Transverse colon (tissue), 4 donors: ENCODE measurements at regions not wholly inside any gene's neighbourhood (a gene's known extent, or its start where the extent isn't known, plus 50 kb on each side); places are given as distances from the start of the nearest gene placed in this dataset.

Source experiments
- DNase-seq: peaks from one replicate; pipeline ENCODE4 v3.0.0-alpha.2; 2019
- H3K27ac ChIP-seq, 4 donors: fragments of 200-600 bp; sonication (generic); 2 replicates each; pipeline ENCODE4 v1.5.1; 2016 to 2018; ENCODE audit warnings: inconsistent platforms in 4 of 4
- H3K27me3 ChIP-seq: fragments of 200-600 bp; sonication (generic); 2 replicates; pipeline ENCODE4 v1.5.1; 2017; ENCODE audit warnings: inconsistent platforms
- H3K36me3 ChIP-seq, 4 donors: fragments of 200-600 bp; sonication (generic); 2 replicates each; pipeline ENCODE4 v1.5.1; 2017 to 2019; ENCODE audit warnings: inconsistent platforms in 4 of 4
- H3K4me1 ChIP-seq, 4 donors: fragments of 200-600 bp; sonication (generic); 2 replicates each; pipeline ENCODE4 v1.5.1; 2017 to 2020; ENCODE audit warnings: inconsistent platforms in 4 of 4
- H3K4me3 ChIP-seq, 4 donors: fragments of 200-600 bp; sonication (generic); 1 replicate in 1 of 4; 2 replicates in 3 of 4; pipeline versions ENCODE4 v1.5.1 to v1.6.1; 2017 to 2019; ENCODE audit warnings: inconsistent platforms in 4 of 4
- H3K9me3 ChIP-seq, 2 donors: fragments of 200-600 bp; sonication (generic); 2 replicates each; pipeline ENCODE4 v1.5.1; 2017 to 2019; ENCODE audit warnings: inconsistent platforms in 2 of 2
- EP300 ChIP-seq: sonication (generic); formaldehyde crosslinking; IDR thresholded peaks from one replicate; pipeline ENCODE4 v1.6.1; 2017; ENCODE audit warnings: antibody characterized with exemption, low read depth
- POLR2A ChIP-seq: fragments of 450-650 bp; IDR thresholded peaks from one replicate; pipeline ENCODE4 v1.6.1; 2016; ENCODE audit warnings: antibody characterized with exemption, mild to moderate bottlenecking, moderate library complexity
- POLR2AphosphoS5 ChIP-seq, 3 donors: sonication (generic); formaldehyde crosslinking; IDR thresholded peaks; one replicate each; pipeline ENCODE4 v1.6.1; 2016; ENCODE audit warnings: antibody characterized with exemption in 3 of 3
- WGBS, 2 donors: methylation state at CpG; one replicate each; pipeline ENCODE4 v1.1.5; 2018; ENCODE audit warnings: low coverage in 1 of 2; 5-methylcytosine and 5-hydroxymethylcytosine counted together
- in situ Hi-C, 4 donors: fragments of 200-750 bp; cut with MboI; loops; one replicate each; pipeline versions ENCODE4 v1.15.0 to v1.15.1; 2017; ENCODE audit warnings: low sequenced_read_pairs in 3 of 4, low pct_ligation_motif_present in 1 of 4, low pct_unique_long_range_greater_than_20kb in 1 of 4
- intact Hi-C: fragments of 100-400 bp; cut with DNase I; formaldehyde crosslinking; loops from one replicate; pipeline ENCODE4 v1.15.1; 2023; ENCODE audit warnings: low total_unique reads
- TF ChIP-seq, protein P1 (sequence below), 5 experiments: fragments of 200-600 bp in 3 of 5; fragments of 450-650 bp in 2 of 5; sonication (generic) in 3 of 5; IDR thresholded peaks; 1 replicate in 2 of 5; 2 replicates in 3 of 5; pipeline ENCODE4 v1.5.1; 2016 to 2017; ENCODE audit warnings: antibody characterized with exemption in 5 of 5, inconsistent platforms in 3 of 5, mild to moderate bottlenecking in 2 of 5, moderate library complexity in 1 of 5

GRCh38 chr4:60500810-60501209 is 699.3 kb upstream of the ADGRL3 start:
- intact Hi-C loops (no loop called here), in situ Hi-C loops (no loop called here)
- Histone ChIP-seq H3K4me3 (no peak overlapping the region), H3K27ac (no peak overlapping the region), H3K4me1 (no peaks in the 10 kb centered on the region), H3K27me3 (no peaks in the 10 kb centered on the region), H3K36me3 (no peaks in the 10 kb centered on the region), H3K9me3 (no peaks in the 10 kb centered on the region)
- no peak for TF ChIP-seq POLR2AphosphoS5 (IDR thresholded peaks at IDR 0.05)
- no peak for TF ChIP-seq EP300
- TF ChIP-seq, protein P1, sequence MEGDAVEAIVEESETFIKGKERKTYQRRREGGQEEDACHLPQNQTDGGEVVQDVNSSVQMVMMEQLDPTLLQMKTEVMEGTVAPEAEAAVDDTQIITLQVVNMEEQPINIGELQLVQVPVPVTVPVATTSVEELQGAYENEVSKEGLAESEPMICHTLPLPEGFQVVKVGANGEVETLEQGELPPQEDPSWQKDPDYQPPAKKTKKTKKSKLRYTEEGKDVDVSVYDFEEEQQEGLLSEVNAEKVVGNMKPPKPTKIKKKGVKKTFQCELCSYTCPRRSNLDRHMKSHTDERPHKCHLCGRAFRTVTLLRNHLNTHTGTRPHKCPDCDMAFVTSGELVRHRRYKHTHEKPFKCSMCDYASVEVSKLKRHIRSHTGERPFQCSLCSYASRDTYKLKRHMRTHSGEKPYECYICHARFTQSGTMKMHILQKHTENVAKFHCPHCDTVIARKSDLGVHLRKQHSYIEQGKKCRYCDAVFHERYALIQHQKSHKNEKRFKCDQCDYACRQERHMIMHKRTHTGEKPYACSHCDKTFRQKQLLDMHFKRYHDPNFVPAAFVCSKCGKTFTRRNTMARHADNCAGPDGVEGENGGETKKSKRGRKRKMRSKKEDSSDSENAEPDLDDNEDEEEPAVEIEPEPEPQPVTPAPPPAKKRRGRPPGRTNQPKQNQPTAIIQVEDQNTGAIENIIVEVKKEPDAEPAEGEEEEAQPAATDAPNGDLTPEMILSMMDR (IDR thresholded peaks at IDR 0.05), result no peak
- TF ChIP-seq POLR2A, result no peak
- WGBS, 2 donors, result 56 to 67% methylated on average over 1 of the region's 1 CpG
- DNase-seq, result no peak

- Histone ChIP-seq H3K4me1 (no peaks in the 10 kb centered on the region), H3K36me3 (no peaks in the 10 kb centered on the region), H3K9me3 (no peaks in the 10 kb centered on the region), H3K4me3 (no peak overlapping the region), H3K27ac (no peak overlapping the region), H3K27me3 (no peaks in the 10 kb centered on the region)
- in situ Hi-C loops (no loop called here), intact Hi-C loops (no loop called here)
- no peak for DNase-seq
- TF ChIP-seq, protein P1 (IDR thresholded peaks at IDR 0.05), result no peak
- TF ChIP-seq POLR2A, result no peak
- no peak for TF ChIP-seq POLR2AphosphoS5 (IDR thresholded peaks at IDR 0.05)
- no peak for TF ChIP-seq EP300
These were observed 697.4 kb upstream of the ADGRL3 start for GRCh38 chr4:60502733-60503132.

DNA sequence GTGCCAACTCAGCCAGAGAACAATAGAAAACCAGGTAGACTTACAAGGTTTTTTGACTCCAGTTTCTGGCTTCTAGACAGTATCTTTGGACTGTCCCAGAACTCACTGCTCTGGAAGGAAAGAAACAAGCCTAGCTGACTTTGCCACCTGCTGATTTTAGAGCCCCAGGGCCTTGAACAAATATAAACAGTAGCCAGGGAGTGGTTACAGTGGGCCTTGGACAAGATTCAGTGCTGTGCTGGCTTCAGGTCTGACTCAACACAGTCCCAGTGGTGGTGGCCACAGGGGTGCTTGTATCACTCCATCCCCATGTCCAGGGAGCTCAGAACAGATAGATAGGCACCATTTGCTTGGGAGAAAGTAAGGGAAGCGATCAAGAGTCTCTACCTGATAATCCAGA is 694.1 kb upstream of the ADGRL3 start:
- TF ChIP-seq EP300, result no peak
- TF ChIP-seq POLR2A, result no peak
- TF ChIP-seq, protein P1 (IDR thresholded peaks at IDR 0.05), result no peak
- TF ChIP-seq POLR2AphosphoS5 (IDR thresholded peaks at IDR 0.05), result no peak
- in situ Hi-C loops, result no loop called here

DNA sequence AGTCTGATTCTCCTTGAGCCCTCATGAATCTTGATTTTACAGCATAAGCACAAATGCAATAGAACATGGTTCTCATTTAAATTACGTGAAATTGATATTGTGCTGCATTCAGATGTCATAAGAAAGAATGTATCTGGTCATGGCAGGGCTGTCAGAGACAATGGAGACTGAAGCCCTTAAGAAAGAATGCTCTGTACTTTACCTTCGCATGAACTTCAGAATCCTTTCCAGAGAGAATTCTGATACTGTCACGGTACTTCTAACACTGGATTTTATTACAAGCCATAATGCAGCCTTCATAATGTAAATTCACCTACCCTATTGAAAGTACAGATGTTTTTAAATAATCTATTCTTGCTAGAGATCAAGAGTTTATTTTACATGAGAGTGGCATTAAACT is 677.9 kb upstream of the ADGRL3 start:
- Histone ChIP-seq H3K9me3 (no peaks in the 10 kb centered on the region), H3K4me3 (no peak overlapping the region), H3K36me3 (no peaks in the 10 kb centered on the region), H3K27me3 (no peaks in the 10 kb centered on the region), H3K27ac (no peak overlapping the region), H3K4me1 (no peaks in the 10 kb centered on the region)
- intact Hi-C loops (no loop called here), in situ Hi-C loops (no loop called here)
- TF ChIP-seq, protein P1 (IDR thresholded peaks at IDR 0.05), result no peak
- TF ChIP-seq POLR2AphosphoS5 (IDR thresholded peaks at IDR 0.05) (no peak), EP300 (no peak), POLR2A (no peak)
- no peak for DNase-seq
- 65 to 94% methylated on average over 2 to 3 of the region's 3 CpGs for WGBS, 2 donors

More for the DNA sequence above, 694.1 kb upstream of the ADGRL3 start:
- H3K4me3 ChIP-seq, result no peak overlapping the region
- intact Hi-C loops, result no loop called here
- DNase-seq, result no peak
- no peaks in the 10 kb centered on the region for H3K9me3 ChIP-seq
- no peaks in the 10 kb centered on the region for H3K4me1 ChIP-seq
- no peaks in the 10 kb centered on the region for H3K27me3 ChIP-seq
- H3K27ac ChIP-seq, result no peak overlapping the region
- H3K36me3 ChIP-seq, result no peaks in the 10 kb centered on the region
- WGBS, 2 donors, result 50% methylated on average over 1 of the region's 1 CpG; no CpG with 5 or more reads in 1 of the 2 donors
